ENCODE measurements at regions not wholly inside any gene's neighbourhood (a gene's known extent, or its start where the extent isn't known, plus 50 kb on each side); places are given as distances from the start of the nearest gene placed in this dataset.
A peak's percentile ranks its signal among the peaks of the same experiment; 100 is the strongest.

GRCh38 chr16:65763640-65764305 lies 602.7 kb upstream of the CDH5 start:
- Histone ChIP-seq H3K4me2 (ENCODE audit: low read length) (peak overlapping the region; percentile 52), H3K9me3 (ENCODE audit: low read length) (no peaks in the 10 kb centered on the region; the same call in 1 of the 2 replicates), H3K4me1 (ENCODE audit: insufficient read depth, low read length, poor library complexity, severe bottlenecking) (peaks cover 63% of the 10 kb centered on the region), H3K36me3 (ENCODE audit: insufficient read depth, low read length) (no peaks in the 10 kb centered on the region), H3K9me2 (ENCODE audit: insufficient read depth, low read length) (no peaks in the 10 kb centered on the region), H2AFZ (ENCODE audit: low read length) (peak overlapping the region; percentile 59; the same call in 1 of the 2 replicates), H3K79me2 (ENCODE audit: insufficient read depth, low read depth, low read length) (no peaks in the 10 kb centered on the region), H3K4me3 (ENCODE audit: low read depth, low read length, poor library complexity, severe bottlenecking) (peak overlapping the region; percentile 36), H3K27ac (ENCODE audit: low read depth, low read length, poor library complexity, severe bottlenecking) (peak overlapping the region; percentile 90), H4K20me1 (ENCODE audit: insufficient read depth, low read length) (no peaks in the 10 kb centered on the region)
- ChIA-PET POLR2A (interaction anchor here (0.7 to 1.3 kb wide), 4 partner anchors 12 to 146 kb away, joined by 4 to 5 read pairs (median 4); no protein-coding TSS in a partner anchor), CTCF (ENCODE audit: unreplicated experiment) (interaction anchor here (0.6 kb wide), 1 partner anchor 185 kb away, joined by 3 read pairs; no protein-coding TSS in a partner anchor)
- BruUV-seq (replicated peaks), result no TSS peak
- intact Hi-C loops (cut with micrococcal nuclease; ENCODE audit: unreplicated experiment), result loop anchor here (2.0 to 10.0 kb wide), 2 partner anchors 141 to 145 kb away; no protein-coding TSS in a partner anchor
- no peak for TF ChIP-seq EZH2phosphoT487 (IDR thresholded peaks at IDR 0.05; ENCODE audit: borderline replicate concordance, low read depth, low read length)
- TF ChIP-seq CTCF (conservative IDR thresholded peaks at IDR 0.05; ENCODE audit: low read length), result no peak
- peak; percentile 91 for DNase-seq (ENCODE audit: low spot score)

- Histone ChIP-seq H3K4me3 (ENCODE audit: low read depth, low read length, poor library complexity, severe bottlenecking) (no peak overlapping the region), H4K20me1 (ENCODE audit: insufficient read depth, low read length) (no peaks in the 10 kb centered on the region), H2AFZ (ENCODE audit: low read length) (no peak overlapping the region), H3K79me2 (ENCODE audit: insufficient read depth, low read depth, low read length) (no peaks in the 10 kb centered on the region), H3K27ac (ENCODE audit: low read depth, low read length, poor library complexity, severe bottlenecking) (no peak overlapping the region), H3K9me2 (ENCODE audit: insufficient read depth, low read length) (no peaks in the 10 kb centered on the region), H3K36me3 (ENCODE audit: insufficient read depth, low read length) (no peaks in the 10 kb centered on the region), H3K9me3 (ENCODE audit: low read length) (no peaks in the 10 kb centered on the region), H3K4me1 (ENCODE audit: insufficient read depth, low read length, poor library complexity, severe bottlenecking) (peaks cover 50% of the 10 kb centered on the region), H3K4me2 (ENCODE audit: low read length) (no peak overlapping the region)
- TF ChIP-seq CTCF (conservative IDR thresholded peaks at IDR 0.05; ENCODE audit: low read length), result no peak
- no peak for TF ChIP-seq EZH2phosphoT487 (IDR thresholded peaks at IDR 0.05; ENCODE audit: borderline replicate concordance, low read depth, low read length)
- POLR2A ChIA-PET, result no interaction called here
- intact Hi-C loops (cut with micrococcal nuclease; ENCODE audit: unreplicated experiment), result loop anchor here (10.0 kb wide), 1 partner anchor 144 kb away; no protein-coding TSS in a partner anchor
- BruUV-seq (replicated peaks), result no TSS peak
- CTCF ChIA-PET (ENCODE audit: unreplicated experiment), result no interaction called here
- no peak for DNase-seq (ENCODE audit: low spot score)
Observed at GRCh38 chr16:65760874-65761273, 605.6 kb upstream of the CDH5 start.

- Histone ChIP-seq H3K27ac (ENCODE audit: low read depth, low read length, poor library complexity, severe bottlenecking) (no peak overlapping the region), H4K20me1 (ENCODE audit: insufficient read depth, low read length) (no peaks in the 10 kb centered on the region), H3K4me2 (ENCODE audit: low read length) (no peak overlapping the region), H3K9me3 (ENCODE audit: low read length) (no peaks in the 10 kb centered on the region), H3K36me3 (ENCODE audit: insufficient read depth, low read length) (no peaks in the 10 kb centered on the region), H3K4me1 (ENCODE audit: insufficient read depth, low read length, poor library complexity, severe bottlenecking) (peaks cover 34% of the 10 kb centered on the region), H3K79me2 (ENCODE audit: insufficient read depth, low read depth, low read length) (no peaks in the 10 kb centered on the region), H2AFZ (ENCODE audit: low read length) (peak overlapping the region; percentile 32), H3K4me3 (ENCODE audit: low read depth, low read length, poor library complexity, severe bottlenecking) (no peak overlapping the region), H3K9me2 (ENCODE audit: insufficient read depth, low read length) (no peaks in the 10 kb centered on the region)
- intact Hi-C loops (cut with micrococcal nuclease; ENCODE audit: unreplicated experiment), result no loop called here
- CTCF ChIA-PET (ENCODE audit: unreplicated experiment), result no interaction called here
- TF ChIP-seq CTCF (conservative IDR thresholded peaks at IDR 0.05; ENCODE audit: low read length) (no peak), EZH2phosphoT487 (IDR thresholded peaks at IDR 0.05; ENCODE audit: borderline replicate concordance, low read depth, low read length) (no peak)
- POLR2A ChIA-PET, result interaction anchor here (0.6 to 2.0 kb wide), 4 partner anchors 9 to 1091 kb away, joined by 3 to 5 read pairs (median 4); no protein-coding TSS in a partner anchor
- no TSS peak for BruUV-seq (replicated peaks)
- DNase-seq (ENCODE audit: low spot score), result no peak
Observed at GRCh38 chr16:65758620-65759019, 607.9 kb upstream of the CDH5 start.
